ENCODE measurements at regions not wholly inside any gene's neighbourhood (a gene's known extent, or its start where the extent isn't known, plus 50 kb on each side); places are given as distances from the start of the nearest gene placed in this dataset.

GRCh38 chr1:221392453-221392852 lies 349.4 kb downstream of the DUSP10 start:
- TF ChIP-seq ZFX (IDR thresholded peaks at IDR 0.05; ENCODE audit: borderline replicate concordance) (no peak), CTCF (IDR thresholded peaks at IDR 0.05) (no peak)

GRCh38 chr1:221394011-221394544 lies 347.8 kb downstream of the DUSP10 start:
- H3K27ac ChIP-seq, result no peak overlapping the region
- TF ChIP-seq ZFX (IDR thresholded peaks at IDR 0.05; ENCODE audit: borderline replicate concordance), result no peak
- TF ChIP-seq CTCF (IDR thresholded peaks at IDR 0.05), result no peak

More at GRCh38 chr1:221392453-221392852, 349.4 kb downstream of the DUSP10 start:
- no peak overlapping the region for H3K27ac ChIP-seq

GRCh38 chr1:221396526-221396925 lies 345.4 kb downstream of the DUSP10 start:
- TF ChIP-seq ZFX (IDR thresholded peaks at IDR 0.05; ENCODE audit: borderline replicate concordance) (no peak), CTCF (IDR thresholded peaks at IDR 0.05) (no peak)

GRCh38 chr1:221397141-221397540 lies 344.7 kb downstream of the DUSP10 start:
- TF ChIP-seq ZFX (IDR thresholded peaks at IDR 0.05; ENCODE audit: borderline replicate concordance), result no peak
- no peak for TF ChIP-seq CTCF (IDR thresholded peaks at IDR 0.05)
- no peak overlapping the region for H3K27ac ChIP-seq

More at GRCh38 chr1:221396526-221396925, 345.4 kb downstream of the DUSP10 start:
- no peak overlapping the region for H3K27ac ChIP-seq

- H3K27ac ChIP-seq, result no peak overlapping the region
- TF ChIP-seq ZFX (IDR thresholded peaks at IDR 0.05; ENCODE audit: borderline replicate concordance), result no peak
- TF ChIP-seq CTCF (IDR thresholded peaks at IDR 0.05), result no peak
These were observed 344.3 kb downstream of the DUSP10 start for GRCh38 chr1:221397606-221398005.

- H3K27ac ChIP-seq, result no peak overlapping the region
- TF ChIP-seq CTCF (IDR thresholded peaks at IDR 0.05), result no peak
- no peak for TF ChIP-seq ZFX (IDR thresholded peaks at IDR 0.05; ENCODE audit: borderline replicate concordance)
These were observed 336.7 kb downstream of the DUSP10 start for GRCh38 chr1:221405146-221405545.

- no peak overlapping the region for H3K27ac ChIP-seq
- no peak for TF ChIP-seq CTCF (IDR thresholded peaks at IDR 0.05)
- TF ChIP-seq ZFX (IDR thresholded peaks at IDR 0.05; ENCODE audit: borderline replicate concordance), result no peak
These were observed 333.6 kb downstream of the DUSP10 start for GRCh38 chr1:221408117-221408803.
